GM19328 (cell line): ENCODE measurements at regions not wholly inside any gene's neighbourhood (a gene's known extent, or its start where the extent isn't known, plus 50 kb on each side); places are given as distances from the start of the nearest gene placed in this dataset.

Experiments
- ATAC-seq: cut with Tn5 transposase; IDR thresholded peaks from one replicate; pipeline ENCODE4 v1.9.1; 2021; ENCODE audit warnings: mild to moderate bottlenecking, moderate library complexity; ENCODE audit not compliant: unreplicated experiment

DNA sequence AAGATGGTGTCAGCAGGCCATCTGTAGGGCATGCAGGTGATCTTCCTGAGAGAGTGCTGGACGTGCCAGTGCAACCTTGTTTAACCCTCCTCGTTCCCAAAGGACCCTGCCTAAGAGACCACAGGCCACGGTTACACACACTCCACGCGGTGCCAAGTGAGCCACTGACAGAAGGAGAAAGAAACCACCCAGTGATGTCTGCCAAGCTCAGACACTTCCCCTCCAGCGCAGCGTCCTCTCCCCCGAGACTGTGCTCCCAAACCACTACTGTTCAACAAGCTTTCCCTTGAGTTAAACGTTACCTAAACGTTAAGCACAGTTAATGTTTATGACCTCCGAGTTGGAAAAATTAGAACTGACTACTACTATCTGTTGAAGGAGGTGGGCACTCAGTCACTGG lies 119.1 kb upstream of the NCK2 start:
- no peak for ATAC-seq

DNA sequence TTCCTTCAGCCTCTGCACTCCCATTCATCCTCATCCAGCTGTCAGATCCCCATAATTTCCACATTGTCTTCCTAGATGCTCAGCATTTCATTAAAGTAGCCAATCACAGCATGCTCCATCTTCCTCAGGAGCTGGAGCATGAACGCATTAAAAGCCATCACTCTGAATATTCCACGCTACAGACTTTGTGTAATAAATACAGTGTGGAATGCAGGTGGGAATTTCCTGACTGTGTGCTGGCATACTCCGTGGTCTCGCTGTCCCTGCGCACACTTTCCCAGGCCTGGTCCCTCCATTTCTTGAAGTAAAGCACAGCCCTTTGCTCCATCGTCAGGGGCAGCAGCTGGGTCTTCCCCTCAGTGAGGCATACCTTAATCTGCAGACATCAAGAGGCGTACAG lies 123.7 kb upstream of the NCK2 start:
- no peak for ATAC-seq

- no peak for ATAC-seq
Observed at GRCh38 chr2:105618351-105618659, 126.4 kb upstream of the NCK2 start.

DNA sequence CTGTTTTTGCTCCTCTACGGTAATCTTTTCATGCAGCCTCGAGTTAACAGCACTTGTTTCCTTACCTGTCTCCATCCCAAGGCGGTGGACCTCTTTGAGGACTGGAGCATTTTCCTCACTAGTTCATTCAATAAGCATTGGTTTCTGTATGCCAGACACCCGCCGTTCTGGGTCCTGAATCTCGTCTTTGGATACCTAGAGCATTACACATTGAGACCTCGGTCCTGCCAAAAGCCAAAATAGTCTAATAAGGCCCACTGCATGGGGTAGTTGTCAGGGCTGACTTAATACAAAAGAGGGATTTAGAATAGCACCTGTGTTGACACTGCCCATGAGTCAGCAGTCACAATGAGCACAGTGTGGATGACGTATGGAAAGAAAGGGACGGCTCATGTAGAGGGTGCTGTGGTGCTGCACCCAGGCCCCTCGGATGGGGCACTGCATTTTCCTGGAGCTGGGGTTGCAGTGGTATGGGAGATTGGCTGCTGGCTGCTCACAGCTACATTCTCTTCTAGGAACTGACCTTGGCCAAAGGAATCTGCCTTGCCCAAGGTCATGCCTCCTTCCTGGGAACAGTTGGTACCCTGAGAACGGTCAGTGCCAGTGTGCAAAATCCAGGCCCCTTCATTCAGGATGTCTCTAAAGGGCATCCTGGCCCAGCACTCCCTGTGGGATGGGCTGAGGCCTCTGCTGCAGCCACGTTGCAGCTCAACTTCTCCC lies 126.9 kb upstream of the NCK2 start:
- ATAC-seq, result no peak

- ATAC-seq, result no peak
Observed at GRCh38 chr2:105615305-105615704, 129.4 kb upstream of the NCK2 start.

GRCh38 chr2:105611811-105612424 lies 132.8 kb upstream of the NCK2 start:
- ATAC-seq, result no peak

DNA sequence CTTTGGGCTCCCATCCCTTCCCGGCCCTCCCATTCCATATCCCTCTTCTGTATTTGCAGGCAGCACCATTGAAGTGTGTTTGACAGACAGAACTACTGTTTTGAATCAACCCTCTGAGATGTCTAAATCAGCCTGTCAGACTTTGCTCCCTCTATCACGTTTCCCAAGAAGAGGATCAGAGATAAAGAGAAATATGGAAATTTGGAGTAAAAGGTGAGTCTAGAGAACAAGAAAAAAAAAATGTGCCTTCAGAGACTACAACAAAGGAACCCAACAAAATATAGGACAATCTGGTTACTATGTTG lies 133.4 kb upstream of the NCK2 start:
- ATAC-seq, result no peak

DNA sequence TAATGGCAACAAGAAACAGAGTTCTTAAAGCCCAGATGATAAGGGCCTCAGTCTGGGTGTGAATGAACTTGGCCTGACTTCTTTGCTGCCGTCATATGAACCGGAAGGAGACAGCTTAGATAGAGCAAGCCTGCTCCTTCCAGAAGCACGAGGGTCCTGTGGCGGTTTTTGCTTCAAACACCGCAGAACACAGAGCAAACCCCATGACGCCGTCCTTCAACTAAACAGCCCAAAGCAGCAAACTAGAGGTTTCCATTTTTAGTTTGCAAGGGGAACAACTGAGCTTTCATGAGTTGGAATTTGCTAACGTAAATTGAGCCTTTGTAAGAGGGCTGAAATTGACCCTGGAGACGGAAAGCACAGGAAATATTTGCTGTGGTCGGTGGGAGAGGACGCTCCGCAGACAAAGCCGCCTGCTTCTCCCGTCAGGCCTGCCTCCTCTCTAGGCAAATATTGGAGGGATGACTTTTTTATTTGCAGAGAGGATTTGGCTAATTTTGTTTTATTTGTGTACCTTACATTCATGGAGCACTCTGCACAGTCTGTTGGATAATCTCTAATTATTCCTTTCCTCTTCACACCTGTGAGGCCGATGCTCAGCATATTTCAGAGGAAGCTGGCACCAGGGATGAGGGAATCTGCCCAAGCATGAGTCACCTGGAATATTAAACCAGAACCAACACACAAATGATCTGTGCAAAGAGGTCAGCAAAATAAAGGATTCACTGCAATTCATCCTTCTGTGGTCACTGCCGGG lies 134.0 kb upstream of the NCK2 start:
- ATAC-seq, result no peak

- no peak for ATAC-seq
Observed at GRCh38 chr2:105609746-105610402, 134.8 kb upstream of the NCK2 start.

- no peak for ATAC-seq
Observed at GRCh38 chr2:105607920-105608504, 136.7 kb upstream of the NCK2 start.

DNA sequence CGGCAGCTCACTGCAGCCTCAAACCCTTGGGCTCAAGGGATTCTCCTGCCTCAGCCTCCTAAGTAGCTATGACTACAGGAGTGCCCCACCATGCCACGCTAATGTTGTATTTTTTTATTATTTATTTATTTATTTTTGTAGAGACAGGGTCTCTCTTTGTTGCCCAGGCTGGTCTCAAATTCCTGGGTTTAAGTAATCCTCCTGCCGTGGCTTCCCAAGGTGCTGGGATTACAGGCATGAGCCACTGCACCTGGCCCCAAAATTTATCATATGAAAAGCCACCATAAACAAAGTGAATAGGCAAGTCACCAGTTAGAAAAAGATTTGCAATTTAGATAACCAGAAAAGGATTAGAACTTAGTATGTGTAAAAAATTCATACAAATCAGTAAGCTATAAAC lies 138.6 kb upstream of the NCK2 start:
- ATAC-seq, result no peak

DNA sequence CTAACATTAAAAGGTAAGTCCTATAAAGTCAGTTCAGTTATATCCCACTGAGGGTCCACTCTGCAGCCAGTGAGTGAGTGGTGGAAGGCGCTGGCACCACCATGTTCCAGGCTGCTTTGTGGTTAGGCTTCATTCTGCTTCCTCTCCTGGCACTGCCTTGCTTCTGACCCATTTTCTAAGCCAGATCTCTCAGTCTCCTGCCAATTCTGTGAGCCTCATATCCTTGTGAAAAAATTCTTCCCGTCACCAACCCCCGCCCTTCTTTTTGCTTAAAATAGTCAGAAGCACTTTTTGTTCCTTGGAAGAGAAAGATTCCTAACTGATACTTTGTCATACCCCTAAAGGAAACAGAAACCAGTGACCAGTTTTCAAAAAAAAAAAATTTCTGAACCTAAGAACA lies 139.8 kb upstream of the NCK2 start:
- no peak for ATAC-seq

DNA sequence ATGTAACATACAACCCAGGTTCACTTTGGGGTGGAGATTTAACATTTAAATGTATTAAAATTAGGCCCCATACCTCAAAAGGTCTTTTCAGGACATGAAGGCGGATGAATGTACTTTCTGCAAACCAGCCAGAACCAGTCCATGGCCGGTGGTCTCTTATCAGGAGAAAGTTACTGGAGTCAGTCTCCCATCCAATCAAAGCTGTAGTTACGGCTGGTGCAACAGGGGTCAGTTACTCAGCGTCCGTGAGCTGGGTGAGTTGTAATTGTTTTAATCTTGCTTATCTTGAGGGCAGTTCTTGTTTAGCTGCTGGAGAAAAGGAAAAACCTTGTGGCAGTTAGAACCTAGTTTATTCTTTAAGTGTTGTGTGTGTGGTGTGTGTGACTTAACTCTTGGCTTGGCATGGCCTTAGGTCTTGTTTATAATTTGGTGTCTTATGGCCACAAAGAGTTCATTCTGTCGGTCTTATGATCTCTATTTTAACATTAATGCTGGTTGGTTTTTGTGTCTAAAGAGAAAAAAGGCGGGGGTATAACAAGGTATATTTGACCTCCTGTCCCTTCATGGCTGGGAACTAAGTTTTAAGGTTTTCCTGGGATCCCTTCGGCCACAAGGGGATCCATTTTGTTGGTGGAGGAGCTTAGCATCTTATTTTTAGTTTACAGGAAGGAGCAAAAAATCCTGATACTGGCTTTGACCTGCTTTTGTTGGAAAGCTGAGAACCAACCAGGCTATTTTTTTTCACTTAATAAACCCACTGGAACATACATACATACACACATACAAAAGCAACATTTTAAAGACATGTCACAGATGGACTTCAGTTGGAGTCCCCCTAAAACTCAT lies 143.5 kb upstream of the NCK2 start:
- no peak for ATAC-seq

- no peak for ATAC-seq
Observed at GRCh38 chr2:105600602-105600948, 144.1 kb upstream of the NCK2 start.

DNA sequence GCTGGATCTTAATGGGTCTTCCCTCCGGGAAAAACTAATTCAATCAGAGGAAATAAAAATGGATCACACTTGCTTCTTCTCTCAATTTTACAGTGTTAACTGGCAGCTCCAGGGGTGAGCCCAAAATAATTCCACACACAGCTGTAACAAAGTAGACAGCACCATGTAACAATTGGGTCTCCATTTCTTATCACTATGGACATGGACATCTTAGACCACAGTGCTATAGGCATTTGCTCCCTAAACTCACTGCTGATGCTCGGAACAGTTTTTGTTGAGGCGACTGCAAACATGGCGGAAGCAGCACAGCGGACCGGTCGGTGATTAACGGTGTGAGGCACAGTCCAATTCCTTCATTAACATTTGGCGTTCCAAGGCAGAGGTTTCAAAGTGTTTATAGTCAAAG lies 144.7 kb upstream of the NCK2 start:
- ATAC-seq, result no peak

DNA sequence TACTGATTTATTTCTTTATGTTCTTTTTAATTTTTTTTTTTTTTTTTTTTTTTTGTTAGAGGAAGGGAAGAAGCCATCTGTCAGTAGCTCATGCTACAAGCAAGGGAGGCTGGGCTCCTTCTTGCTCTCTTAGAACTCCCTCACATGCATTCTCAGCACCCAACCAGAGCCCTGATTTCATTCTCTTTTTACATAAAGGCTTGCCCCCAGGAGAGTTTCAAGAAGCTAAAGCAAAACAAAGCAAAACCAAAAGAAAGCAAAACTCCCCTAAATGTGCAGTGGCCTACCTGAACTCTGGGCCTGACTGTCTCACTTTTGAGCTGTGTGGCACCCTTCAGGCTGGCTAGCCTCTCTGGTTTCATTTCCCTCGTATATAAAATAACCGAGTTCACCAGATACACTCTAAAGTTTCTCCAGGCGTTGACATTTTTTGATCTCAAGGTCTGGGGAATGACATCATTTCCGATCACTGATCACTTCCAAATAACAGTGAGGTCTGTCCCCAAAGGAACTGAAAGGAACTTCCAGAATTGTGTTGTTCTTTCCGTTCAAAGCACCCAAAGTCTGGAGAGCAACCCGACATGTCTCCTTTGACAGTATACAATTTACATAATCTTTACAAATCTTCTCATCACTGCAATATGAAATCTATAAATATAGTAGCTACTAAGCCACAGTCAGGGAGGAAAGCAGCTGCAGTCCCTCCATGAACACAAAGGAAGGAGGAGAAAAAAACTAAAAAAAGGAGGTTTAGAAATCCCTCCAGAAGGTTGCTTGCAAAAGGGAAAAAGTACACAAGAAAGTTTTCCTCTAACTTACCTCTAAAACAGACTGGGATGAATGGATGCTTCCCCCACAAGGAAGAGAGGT lies 145.6 kb upstream of the NCK2 start:
- ATAC-seq, result no peak

DNA sequence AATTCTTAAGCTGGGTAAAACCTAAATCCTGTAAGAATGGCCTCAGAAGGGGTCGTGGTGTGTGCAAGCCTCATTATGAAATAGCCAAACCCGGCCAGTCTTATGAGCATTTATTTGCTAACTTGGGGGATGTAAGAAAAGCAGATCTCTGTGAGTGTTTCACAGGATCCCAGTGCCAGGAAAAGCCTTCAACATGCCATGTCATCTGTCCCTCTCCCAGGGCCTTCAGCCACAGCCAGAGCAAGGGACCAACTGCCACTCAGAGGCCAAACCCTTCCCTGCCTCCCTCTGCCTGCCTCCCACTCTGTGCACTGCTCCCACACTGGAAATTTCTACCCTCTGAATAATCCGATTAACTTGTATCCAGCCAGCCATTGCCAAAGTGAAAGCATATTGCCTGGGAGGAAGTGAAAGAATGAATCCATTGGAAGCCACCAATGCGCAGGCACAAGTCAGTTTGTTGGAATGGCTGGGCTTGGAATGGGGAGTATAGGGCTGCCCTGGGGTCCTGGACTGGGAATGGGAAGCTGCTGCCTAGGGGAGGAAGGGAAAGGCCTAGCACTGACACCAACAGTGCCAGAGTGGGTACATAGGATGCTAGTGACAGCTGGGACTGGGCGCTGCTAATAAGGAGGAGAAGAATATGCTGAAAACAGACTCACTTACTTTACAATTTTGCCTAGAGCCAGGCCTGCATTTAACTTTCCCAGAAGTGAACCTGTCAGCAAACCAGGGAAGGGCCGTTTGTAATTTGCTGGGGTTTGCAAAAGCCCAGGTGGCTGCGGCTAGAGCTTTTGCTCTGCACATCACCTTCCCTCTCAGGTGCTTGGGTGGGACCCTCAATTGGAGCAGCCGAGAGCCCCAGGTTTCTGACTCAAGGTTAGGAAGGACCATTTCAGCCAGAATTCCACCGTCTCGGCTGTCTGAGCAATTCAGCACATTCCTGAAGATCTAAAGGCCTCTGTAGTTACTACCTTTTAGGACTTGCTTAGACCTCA lies 146.6 kb upstream of the NCK2 start:
- no peak for ATAC-seq

DNA sequence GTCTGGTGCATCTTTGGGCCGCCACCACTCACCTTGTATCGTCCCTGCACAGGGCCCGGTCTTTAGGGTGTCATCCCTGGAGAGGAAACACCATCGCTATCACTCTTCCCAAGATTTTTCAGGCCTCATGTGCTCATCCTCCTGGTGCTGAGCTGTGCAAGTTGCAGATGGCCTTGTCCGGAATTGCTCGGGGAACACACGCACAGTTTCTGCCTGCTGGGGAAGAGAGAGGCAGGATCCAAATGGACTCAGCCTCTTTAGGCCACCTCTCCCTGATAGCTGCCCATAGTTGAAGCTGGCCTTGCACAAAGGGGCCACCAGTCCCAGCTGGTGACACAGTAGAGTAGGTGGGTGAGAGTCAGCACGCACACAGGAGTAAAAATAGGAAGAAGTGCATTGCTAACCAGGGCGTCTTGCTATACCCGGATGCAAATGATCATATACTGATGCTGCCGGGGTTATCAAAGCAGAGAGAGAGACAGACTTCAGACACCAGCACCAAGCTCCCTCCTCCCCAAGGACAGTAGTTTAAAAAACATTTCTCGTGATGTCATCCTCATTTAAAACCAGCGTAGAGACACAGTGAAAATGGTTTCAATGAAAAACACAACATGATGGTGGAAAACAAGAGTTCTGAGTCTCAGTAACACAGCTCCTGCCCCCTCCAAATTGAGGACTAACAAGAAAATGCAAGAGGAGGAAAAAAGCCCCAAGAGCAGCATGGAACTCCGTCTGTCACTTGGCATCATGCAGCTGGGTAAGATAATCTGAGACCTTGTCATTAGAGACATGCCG lies 147.5 kb upstream of the NCK2 start:
- ATAC-seq, result no peak
